Ectodermal cell (in vitro differentiated cells): ENCODE measurements at regions not wholly inside any gene's neighbourhood (a gene's known extent, or its start where the extent isn't known, plus 50 kb on each side); places are given as distances from the start of the nearest gene placed in this dataset.

Source experiments
- H3K27ac ChIP-seq: 2 replicates; pipeline ENCODE4 v1.7.0; 2013; ENCODE audit warnings: mild to moderate bottlenecking, low read depth, low read length; ENCODE audit not compliant: insufficient read depth, poor library complexity, severe bottlenecking
- H3K27me3 ChIP-seq: 2 replicates; pipeline ENCODE4 v1.7.0; 2013; ENCODE audit warnings: mild to moderate bottlenecking, low read length; ENCODE audit not compliant: insufficient read depth, control insufficient read depth, poor library complexity, severe bottlenecking
- H3K36me3 ChIP-seq: one replicate; pipeline ENCODE4 v1.7.0; 2013; ENCODE audit warnings: low read length; ENCODE audit not compliant: control insufficient read depth, insufficient read depth
- H3K4me1 ChIP-seq: one replicate; pipeline ENCODE4 v1.7.0; 2013; ENCODE audit warnings: low read length; ENCODE audit not compliant: control insufficient read depth, insufficient read depth
- H3K4me3 ChIP-seq: 2 replicates; pipeline ENCODE4 v1.7.0; 2013; ENCODE audit warnings: low read depth, low read length, control low read depth; ENCODE audit not compliant: insufficient read depth
- H3K9me3 ChIP-seq: 2 replicates; pipeline ENCODE4 v1.7.0; 2013; ENCODE audit warnings: mild to moderate bottlenecking, low read length, moderate library complexity; ENCODE audit not compliant: control insufficient read depth
- WGBS, 2 experiments: methylation state at CpG; one replicate each; pipeline ENCODE4 v1.1.7; 2013; ENCODE audit warnings: missing lambda C conversion rate in 2 of 2; 5-methylcytosine and 5-hydroxymethylcytosine counted together

- no peaks in the 10 kb centered on the region for H3K27me3 ChIP-seq
- H3K9me3 ChIP-seq, result no peaks in the 10 kb centered on the region
- H3K36me3 ChIP-seq, result no peaks in the 10 kb centered on the region
- H3K27ac ChIP-seq, result no peak overlapping the region
- peaks cover 4% of the 10 kb centered on the region for H3K4me1 ChIP-seq
- 89 to 100% methylated on average over 1 of the region's 1 CpG for WGBS, 2 experiments
- H3K4me3 ChIP-seq, result no peak overlapping the region
These were observed 441.7 kb downstream of the TXNL1 start for GRCh38 chr18:56196495-56197225.

GRCh38 chr18:56191334-56191733 is 447.1 kb downstream of the TXNL1 start:
- H3K9me3 ChIP-seq, result no peaks in the 10 kb centered on the region
- H3K4me3 ChIP-seq, result no peak overlapping the region
- no peak overlapping the region for H3K27ac ChIP-seq
- no peaks in the 10 kb centered on the region for H3K36me3 ChIP-seq
- no peaks in the 10 kb centered on the region for H3K27me3 ChIP-seq
- H3K4me1 ChIP-seq, result peaks cover 9% of the 10 kb centered on the region
- 95 to 97% methylated on average over 4 to 5 of the region's 5 CpGs for WGBS, 2 experiments

DNA sequence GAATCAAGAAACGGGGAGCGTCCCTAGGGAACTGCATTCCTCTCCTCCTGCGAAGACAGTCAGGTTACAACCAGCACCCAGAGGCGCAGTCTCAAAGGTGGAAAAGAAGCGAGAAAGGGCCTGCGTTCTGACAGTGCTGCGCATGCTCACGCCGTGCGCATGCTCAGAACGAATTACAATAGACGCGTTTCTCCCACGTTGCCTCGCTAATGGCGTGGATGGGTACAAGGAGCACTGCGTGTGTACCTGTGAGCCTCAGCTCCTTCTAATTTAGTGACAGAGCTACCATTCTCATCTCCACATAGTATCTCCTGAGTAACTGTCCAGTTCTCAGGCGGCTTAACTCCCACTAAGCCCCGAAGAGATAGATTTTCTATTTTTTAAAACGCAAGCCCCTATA is 448.8 kb downstream of the TXNL1 start:
- H3K9me3 ChIP-seq, result no peaks in the 10 kb centered on the region
- H3K4me1 ChIP-seq, result peaks cover 8% of the 10 kb centered on the region
- no peak overlapping the region for H3K4me3 ChIP-seq
- H3K36me3 ChIP-seq, result no peaks in the 10 kb centered on the region
- H3K27me3 ChIP-seq, result no peaks in the 10 kb centered on the region
- WGBS, 2 experiments, result 94% methylated on average over 20 of the region's 20 CpGs
- no peak overlapping the region for H3K27ac ChIP-seq

- no peaks in the 10 kb centered on the region for H3K36me3 ChIP-seq
- H3K4me1 ChIP-seq, result peaks cover 8% of the 10 kb centered on the region
- H3K9me3 ChIP-seq, result no peaks in the 10 kb centered on the region
- no peaks in the 10 kb centered on the region for H3K27me3 ChIP-seq
- 74 to 79% methylated on average over 8 to 9 of the region's 9 CpGs for WGBS, 2 experiments
- no peak overlapping the region for H3K4me3 ChIP-seq
- no peak overlapping the region for H3K27ac ChIP-seq
These were observed 449.7 kb downstream of the TXNL1 start for GRCh38 chr18:56188529-56189275.

- 93 to 99% methylated on average over 2 of the region's 2 CpGs for WGBS, 2 experiments
- Histone ChIP-seq H3K36me3 (no peaks in the 10 kb centered on the region), H3K9me3 (no peaks in the 10 kb centered on the region), H3K4me1 (peaks cover 8% of the 10 kb centered on the region), H3K4me3 (no peak overlapping the region), H3K27me3 (no peaks in the 10 kb centered on the region), H3K27ac (no peak overlapping the region)
These were observed 452.1 kb downstream of the TXNL1 start for GRCh38 chr18:56186319-56186718.

- Histone ChIP-seq H3K36me3 (no peaks in the 10 kb centered on the region), H3K27ac (no peak overlapping the region), H3K27me3 (no peaks in the 10 kb centered on the region), H3K4me3 (no peak overlapping the region), H3K4me1 (peaks cover 8% of the 10 kb centered on the region), H3K9me3 (no peaks in the 10 kb centered on the region)
- WGBS, 2 experiments, result 95% methylated on average over 5 of the region's 5 CpGs
These were observed 453.3 kb downstream of the TXNL1 start for GRCh38 chr18:56185126-56185525.

- H3K9me3 ChIP-seq, result no peaks in the 10 kb centered on the region
These were observed 461.6 kb downstream of the TXNL1 start for GRCh38 chr18:56176751-56177150.

GRCh38 chr18:56175330-56176001 is 462.9 kb downstream of the TXNL1 start:
- Histone ChIP-seq H3K4me1 (no peaks in the 10 kb centered on the region), H3K27ac (no peak overlapping the region), H3K9me3 (no peaks in the 10 kb centered on the region), H3K36me3 (no peaks in the 10 kb centered on the region), H3K27me3 (no peaks in the 10 kb centered on the region), H3K4me3 (no peak overlapping the region)
- WGBS, 2 experiments, result 97% methylated on average over 6 to 7 of the region's 7 CpGs

More at GRCh38 chr18:56176751-56177150, 461.6 kb downstream of the TXNL1 start:
- no peak overlapping the region for H3K4me3 ChIP-seq
- no peak overlapping the region for H3K27ac ChIP-seq
- H3K27me3 ChIP-seq, result no peaks in the 10 kb centered on the region
- H3K4me1 ChIP-seq, result no peaks in the 10 kb centered on the region
- 86 to 89% methylated on average over 6 of the region's 6 CpGs for WGBS, 2 experiments
- no peaks in the 10 kb centered on the region for H3K36me3 ChIP-seq

GRCh38 chr18:56173542-56174220 is 464.7 kb downstream of the TXNL1 start:
- no peaks in the 10 kb centered on the region for H3K36me3 ChIP-seq
- H3K27me3 ChIP-seq, result no peaks in the 10 kb centered on the region
- H3K4me1 ChIP-seq, result no peaks in the 10 kb centered on the region
- no peak overlapping the region for H3K27ac ChIP-seq
- no peaks in the 10 kb centered on the region for H3K9me3 ChIP-seq
- no peak overlapping the region for H3K4me3 ChIP-seq

DNA sequence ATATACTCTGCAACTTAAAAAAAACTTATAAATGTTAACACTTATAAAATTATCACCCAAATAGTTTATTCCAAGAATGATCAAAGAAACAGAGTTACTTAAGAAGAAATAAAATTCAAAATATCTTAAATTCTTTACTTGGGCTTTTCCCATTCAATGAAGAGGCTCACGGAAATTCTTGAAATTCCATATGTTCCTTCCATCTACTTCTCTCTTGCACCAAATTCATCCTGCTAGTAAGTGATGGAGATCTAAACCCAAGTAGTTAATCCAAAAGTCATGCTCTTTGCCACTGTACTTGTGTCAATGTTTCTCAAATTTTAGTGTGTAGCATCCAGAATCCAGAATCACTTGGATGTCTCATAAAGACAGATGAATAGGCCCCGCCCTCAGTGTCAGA is 465.9 kb downstream of the TXNL1 start:
- peaks cover 9% of the 10 kb centered on the region for H3K4me1 ChIP-seq
- WGBS, 2 experiments, result 86 to 97% methylated on average over 2 of the region's 2 CpGs
- no peaks in the 10 kb centered on the region for H3K36me3 ChIP-seq
- H3K9me3 ChIP-seq, result no peaks in the 10 kb centered on the region
- H3K4me3 ChIP-seq, result no peak overlapping the region
- H3K27me3 ChIP-seq, result no peaks in the 10 kb centered on the region
- no peak overlapping the region for H3K27ac ChIP-seq
